Activated CD4-positive, alpha-beta T cell treated with anti-CD3 and anti-CD28 coated beads, Interleukin-2, amount 50 U/mL, for 48 hours (primary cell): ENCODE measurements at regions not wholly inside any gene's neighbourhood (a gene's known extent, or its start where the extent isn't known, plus 50 kb on each side); places are given as distances from the start of the nearest gene placed in this dataset.
"Not testable (repeated sequence)": the region's sequence is repeated elsewhere in the genome, so short reads cannot be mapped to it uniquely, and the experiment has no call there.

Experiments used
- DNase-seq, 2 experiments: peaks; one replicate each; pipeline ENCODE4 v3.0.0-alpha.2; 2020

GRCh38 chr2:37759989-37760388 lies 88.5 kb upstream of the CDC42EP3 start:
- not testable (repeated sequence) for DNase-seq

GRCh38 chr2:37760471-37760870 lies 89.0 kb upstream of the CDC42EP3 start:
- DNase-seq, result no peak

GRCh38 chr2:37762281-37762680 lies 90.8 kb upstream of the CDC42EP3 start:
- DNase-seq, result not testable (repeated sequence)

- no peak for DNase-seq
Observed at GRCh38 chr2:37764739-37765138, 93.3 kb upstream of the CDC42EP3 start.

- no peak for DNase-seq
Observed at GRCh38 chr2:37766106-37766505, 94.7 kb upstream of the CDC42EP3 start.

GRCh38 chr2:37767046-37767445 lies 95.6 kb upstream of the CDC42EP3 start:
- DNase-seq, result no peak

GRCh38 chr2:37767959-37768925 lies 96.8 kb upstream of the CDC42EP3 start:
- no peak for DNase-seq

- DNase-seq, result no peak
Observed at GRCh38 chr2:37769551-37769950, 98.1 kb upstream of the CDC42EP3 start.

GRCh38 chr2:37770797-37771196 lies 99.4 kb upstream of the CDC42EP3 start:
- no peak for DNase-seq

- DNase-seq, result no peak
Observed at GRCh38 chr2:37771600-37772088, 100.2 kb upstream of the CDC42EP3 start.

GRCh38 chr2:37773371-37774130 lies 102.1 kb upstream of the CDC42EP3 start:
- DNase-seq, result no peak

- DNase-seq, result not testable (repeated sequence)
Observed at GRCh38 chr2:37774171-37774944, 102.9 kb upstream of the CDC42EP3 start.

- no peak for DNase-seq
Observed at GRCh38 chr2:37774976-37775907, 103.8 kb upstream of the CDC42EP3 start.

- DNase-seq, result no peak
Observed at GRCh38 chr2:37775908-37776250, 104.4 kb upstream of the CDC42EP3 start.

- DNase-seq, result no peak
Observed at GRCh38 chr2:37776487-37776886, 105.0 kb upstream of the CDC42EP3 start.

GRCh38 chr2:37779139-37779538 lies 107.7 kb upstream of the CDC42EP3 start:
- DNase-seq, result no peak

GRCh38 chr2:37779611-37780386 lies 108.4 kb upstream of the CDC42EP3 start:
- no peak for DNase-seq

GRCh38 chr2:37780387-37780676 lies 108.9 kb upstream of the CDC42EP3 start:
- no peak for DNase-seq

- DNase-seq, result no peak
Observed at GRCh38 chr2:37781028-37781427, 109.6 kb upstream of the CDC42EP3 start.

GRCh38 chr2:37782155-37782673 lies 110.8 kb upstream of the CDC42EP3 start:
- DNase-seq, result no peak
